Chondrocyte (in vitro differentiated cells): ENCODE measurements at regions not wholly inside any gene's neighbourhood (a gene's known extent, or its start where the extent isn't known, plus 50 kb on each side); places are given as distances from the start of the nearest gene placed in this dataset.

Experiments used
- DNase-seq: peaks from one replicate; pipeline ENCODE4 v3.0.0; 2021; ENCODE audit warnings: mixed read lengths, low spot score
- H3K27ac Mint-ChIP-seq: one replicate; pipeline ENCODE4 v1.8.0; 2021; ENCODE audit warnings: mild to moderate bottlenecking, moderate library complexity, mixed read lengths; ENCODE audit not compliant: unreplicated experiment
- H3K27me3 Mint-ChIP-seq: 2 replicates; pipeline ENCODE4 v1.8.0; 2021; ENCODE audit warnings: low read depth, mixed read lengths
- H3K36me3 Mint-ChIP-seq: 2 replicates; pipeline ENCODE4 v1.8.0; 2021; ENCODE audit warnings: low read depth, mixed read lengths
- H3K4me1 Mint-ChIP-seq: 2 replicates; pipeline ENCODE4 v1.8.0; 2021; ENCODE audit warnings: low read depth, mild to moderate bottlenecking, mixed read lengths
- H3K4me3 Mint-ChIP-seq: one replicate; pipeline ENCODE4 v1.8.0; 2021; ENCODE audit warnings: mild to moderate bottlenecking, moderate library complexity, mixed read lengths; ENCODE audit not compliant: unreplicated experiment
- H3K9me3 Mint-ChIP-seq: 2 replicates; pipeline ENCODE4 v1.8.0; 2021; ENCODE audit warnings: low read depth, mixed read lengths
- TF ChIP-seq, protein P1 (sequence below): fragments of 200-600 bp; sonication (generic); IDR thresholded peaks from 2 replicates; pipeline ENCODE4 v1.5.0; 2021; ENCODE audit warnings: antibody characterized with exemption, mild to moderate bottlenecking, moderate library complexity

DNA sequence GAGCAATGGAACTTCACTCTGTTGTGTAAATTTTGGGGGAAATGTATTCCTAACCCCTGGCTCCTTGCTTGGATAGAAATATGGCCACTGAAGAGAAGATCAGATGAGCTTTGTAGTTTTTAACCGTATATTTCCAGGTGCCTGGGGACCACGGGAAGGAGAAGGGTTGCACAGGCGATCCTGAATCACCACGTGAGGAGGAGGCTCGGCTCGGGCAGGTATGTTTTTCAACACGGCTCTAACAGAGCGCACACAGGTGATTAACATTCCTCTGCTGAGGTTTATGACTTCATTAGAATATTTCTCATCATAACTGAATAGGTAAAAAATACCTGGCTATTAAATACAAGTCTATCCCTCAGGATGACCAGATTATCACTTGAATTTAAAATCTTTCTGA lies 495.0 kb upstream of the ZFHX3 start:
- Mint-ChIP-seq H3K4me1 (peaks cover 19% of the 10 kb centered on the region), H3K27ac (no peak overlapping the region), H3K27me3 (peaks cover 17% of the 10 kb centered on the region), H3K9me3 (no peaks in the 10 kb centered on the region), H3K36me3 (no peaks in the 10 kb centered on the region), H3K4me3 (no peak overlapping the region)
- no peak for DNase-seq
- TF ChIP-seq, protein P1, sequence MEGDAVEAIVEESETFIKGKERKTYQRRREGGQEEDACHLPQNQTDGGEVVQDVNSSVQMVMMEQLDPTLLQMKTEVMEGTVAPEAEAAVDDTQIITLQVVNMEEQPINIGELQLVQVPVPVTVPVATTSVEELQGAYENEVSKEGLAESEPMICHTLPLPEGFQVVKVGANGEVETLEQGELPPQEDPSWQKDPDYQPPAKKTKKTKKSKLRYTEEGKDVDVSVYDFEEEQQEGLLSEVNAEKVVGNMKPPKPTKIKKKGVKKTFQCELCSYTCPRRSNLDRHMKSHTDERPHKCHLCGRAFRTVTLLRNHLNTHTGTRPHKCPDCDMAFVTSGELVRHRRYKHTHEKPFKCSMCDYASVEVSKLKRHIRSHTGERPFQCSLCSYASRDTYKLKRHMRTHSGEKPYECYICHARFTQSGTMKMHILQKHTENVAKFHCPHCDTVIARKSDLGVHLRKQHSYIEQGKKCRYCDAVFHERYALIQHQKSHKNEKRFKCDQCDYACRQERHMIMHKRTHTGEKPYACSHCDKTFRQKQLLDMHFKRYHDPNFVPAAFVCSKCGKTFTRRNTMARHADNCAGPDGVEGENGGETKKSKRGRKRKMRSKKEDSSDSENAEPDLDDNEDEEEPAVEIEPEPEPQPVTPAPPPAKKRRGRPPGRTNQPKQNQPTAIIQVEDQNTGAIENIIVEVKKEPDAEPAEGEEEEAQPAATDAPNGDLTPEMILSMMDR = no peak

DNA sequence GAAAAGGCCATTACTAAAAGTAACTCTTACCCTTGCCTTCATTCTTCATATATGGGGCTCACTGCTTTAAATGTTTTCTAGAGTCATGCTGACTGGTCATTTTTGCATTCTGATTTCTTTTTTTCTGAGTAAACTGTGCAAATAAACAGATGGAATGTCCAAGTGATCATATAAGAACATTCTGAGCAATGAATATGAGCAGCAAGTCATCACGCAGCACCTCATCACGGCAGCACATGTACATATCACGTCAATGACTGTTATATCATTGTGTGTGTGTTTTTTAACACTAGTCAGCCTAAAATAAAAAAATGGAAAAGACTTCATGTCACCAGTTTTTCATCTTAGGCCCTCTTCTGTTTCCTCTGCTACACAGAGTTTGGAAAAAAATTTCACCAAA lies 490.0 kb upstream of the ZFHX3 start:
- DNase-seq = no peak
- no peak overlapping the region for H3K4me3 Mint-ChIP-seq
- no peaks in the 10 kb centered on the region for H3K4me1 Mint-ChIP-seq
- peaks cover 9% of the 10 kb centered on the region for H3K9me3 Mint-ChIP-seq
- H3K27me3 Mint-ChIP-seq = peaks cover 13% of the 10 kb centered on the region
- no peak overlapping the region for H3K27ac Mint-ChIP-seq
- peaks cover 2% of the 10 kb centered on the region for H3K36me3 Mint-ChIP-seq
- TF ChIP-seq, protein P1 = no peak

DNA sequence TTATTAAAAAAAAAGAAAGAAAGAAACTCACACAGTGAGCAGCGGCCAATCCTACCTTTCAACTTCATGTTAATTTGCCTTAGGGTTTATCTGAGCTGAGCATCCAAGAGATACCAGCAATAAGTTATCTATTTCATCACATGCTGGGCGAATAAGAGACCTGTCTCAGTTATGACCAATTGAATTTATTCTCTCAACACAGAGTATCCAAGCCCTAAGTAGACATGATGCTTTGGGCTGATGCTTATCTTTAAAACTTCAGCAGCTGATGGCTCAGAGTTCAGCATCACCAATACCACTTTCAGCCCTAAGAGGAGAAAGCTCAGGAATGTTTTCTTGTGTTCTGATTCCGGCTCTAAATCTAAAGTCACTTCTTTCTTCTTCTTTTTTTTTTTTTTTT lies 489.0 kb upstream of the ZFHX3 start:
- TF ChIP-seq, protein P1 = no peak
- H3K36me3 Mint-ChIP-seq = peaks cover 2% of the 10 kb centered on the region
- H3K4me3 Mint-ChIP-seq = no peak overlapping the region
- no peaks in the 10 kb centered on the region for H3K4me1 Mint-ChIP-seq
- DNase-seq = no peak
- peaks cover 19% of the 10 kb centered on the region for H3K27me3 Mint-ChIP-seq
- no peak overlapping the region for H3K27ac Mint-ChIP-seq
- peaks cover 11% of the 10 kb centered on the region for H3K9me3 Mint-ChIP-seq

DNA sequence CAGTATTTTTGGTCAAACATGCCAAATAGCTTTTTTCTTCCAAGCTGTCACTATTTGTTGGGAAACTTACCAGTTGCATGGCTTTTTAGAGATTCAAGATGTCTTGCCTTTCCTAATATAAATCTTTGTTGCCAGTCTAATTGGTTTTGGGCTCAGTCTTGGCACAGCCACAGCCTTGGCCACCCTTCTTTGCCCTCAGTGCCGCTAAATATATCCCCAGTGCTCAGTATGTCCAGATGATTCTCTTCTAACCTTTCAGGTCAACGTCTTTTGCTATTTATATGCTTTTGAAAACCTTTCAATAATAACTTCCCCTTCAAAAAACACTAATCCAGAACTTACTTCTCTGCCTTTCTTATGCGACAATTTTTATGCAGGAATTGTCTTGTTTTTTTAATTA lies 483.1 kb upstream of the ZFHX3 start:
- DNase-seq = no peak
- H3K36me3 Mint-ChIP-seq = peaks cover 2% of the 10 kb centered on the region
- H3K27me3 Mint-ChIP-seq = peaks cover 21% of the 10 kb centered on the region
- H3K4me1 Mint-ChIP-seq = peaks cover 3% of the 10 kb centered on the region
- no peak overlapping the region for H3K27ac Mint-ChIP-seq
- peaks cover 11% of the 10 kb centered on the region for H3K9me3 Mint-ChIP-seq
- H3K4me3 Mint-ChIP-seq = no peak overlapping the region
- TF ChIP-seq, protein P1 = no peak

DNA sequence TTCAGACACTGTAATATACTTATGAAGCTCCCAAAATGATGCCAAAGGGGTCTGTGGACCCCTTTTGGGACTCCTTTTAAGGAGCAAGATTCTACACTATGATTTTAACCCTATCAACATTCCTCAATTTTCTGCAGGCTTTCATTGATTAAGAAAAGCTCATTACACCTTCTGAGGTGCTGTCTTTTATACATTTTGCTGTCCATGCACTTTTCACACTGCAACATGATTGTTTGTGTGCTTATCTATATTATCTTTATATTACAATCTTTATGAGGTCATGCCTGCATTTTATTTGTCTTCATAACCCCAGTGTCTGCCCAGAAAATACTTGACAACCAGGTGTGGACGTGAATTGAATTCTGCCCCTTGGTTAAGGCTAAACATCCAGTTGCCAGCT lies 482.6 kb upstream of the ZFHX3 start:
- TF ChIP-seq, protein P1 = no peak
- H3K27me3 Mint-ChIP-seq = peaks cover 21% of the 10 kb centered on the region
- peaks cover 3% of the 10 kb centered on the region for H3K4me1 Mint-ChIP-seq
- no peak for DNase-seq
- H3K9me3 Mint-ChIP-seq = peaks cover 11% of the 10 kb centered on the region
- no peak overlapping the region for H3K27ac Mint-ChIP-seq
- H3K36me3 Mint-ChIP-seq = peaks cover 2% of the 10 kb centered on the region
- no peak overlapping the region for H3K4me3 Mint-ChIP-seq
